ENCODE measurements at regions not wholly inside any gene's neighbourhood (a gene's known extent, or its start where the extent isn't known, plus 50 kb on each side); places are given as distances from the start of the nearest gene placed in this dataset.

DNA sequence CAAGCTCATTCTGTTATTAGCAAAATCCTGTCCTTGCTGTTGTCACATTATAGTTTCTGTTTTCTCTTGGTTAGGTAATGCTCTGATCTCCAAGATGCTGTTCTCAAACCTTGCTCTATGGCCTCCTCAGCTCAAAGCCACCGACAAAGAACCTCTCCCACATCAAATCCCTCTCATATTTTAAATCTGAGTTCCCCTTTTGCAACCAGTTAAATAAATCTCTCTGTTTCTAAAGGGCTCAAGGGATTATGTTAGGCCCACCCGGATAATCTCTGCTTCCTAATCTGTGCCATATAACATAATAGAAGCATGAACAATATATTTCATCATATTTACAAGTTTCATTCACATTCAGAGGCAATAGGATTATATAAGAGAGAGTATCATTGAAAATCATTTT, 286.0 kb downstream of the CYLC2 start:
- CTCF ChIA-PET (ENCODE audit: partially characterized antibody) = interaction anchor here (1.4 kb wide), 1 partner anchor 9 kb away, joined by 3 read pairs; no protein-coding TSS in a partner anchor
- FAIRE-seq = no peak

More for the DNA sequence above, 286.0 kb downstream of the CYLC2 start:
- Histone ChIP-seq H2AFZ (ENCODE audit: low read length) (no peak overlapping the region), H3K79me2 (ENCODE audit: control insufficient read depth in 1 of 2, insufficient read depth in 2 of 2, low read length in 2 of 2) (no peaks in the 10 kb centered on the region), H4K20me1 (replicated peaks in 1 of 2; ENCODE audit: control insufficient read depth in 1 of 2, insufficient read depth in 2 of 2, low read length in 2 of 2) (no peaks in the 10 kb centered on the region), H3K14ac (ENCODE audit: insufficient read length) (no peak overlapping the region), H2BK120ac (replicated peaks; ENCODE audit: low read depth, low read length) (no peak overlapping the region), H3K4me1 (replicated peaks in 1 of 4; ENCODE audit: control insufficient read depth in 3 of 4, insufficient read depth in 4 of 4, low read length in 3 of 4) (no peaks in the 10 kb centered on the region), H3K9me3 (ENCODE audit: insufficient read depth in 2 of 2, low read depth in 1 of 2, low read length in 1 of 2) (no peaks in the 10 kb centered on the region), H3K27me3 (replicated peaks in 1 of 4; ENCODE audit: control insufficient read depth in 3 of 4, extremely low read depth in 1 of 4, insufficient read depth in 3 of 4, low read length in 3 of 4) (no peaks in the 10 kb centered on the region), H4K8ac (ENCODE audit: extremely low read depth, insufficient read depth, low read length) (no peak overlapping the region), H2BK15ac (ENCODE audit: low read length) (no peak overlapping the region), H3K36me3 (ENCODE audit: control insufficient read depth in 2 of 4, insufficient read depth in 4 of 4, low read length in 3 of 4) (no peaks in the 10 kb centered on the region; a peak in 1 of 8 replicates), H3K23ac (ENCODE audit: insufficient read length) (no peak overlapping the region), H3K18ac (ENCODE audit: extremely low read depth, low read length) (no peak overlapping the region), H2BK12ac (ENCODE audit: low read depth, low read length) (no peak overlapping the region), H3K4me3 (ENCODE audit: extremely low read depth in 1 of 4, insufficient read depth in 2 of 4, low read depth in 3 of 4, low read length in 4 of 4) (no peak overlapping the region), H3K56ac (replicated peaks; ENCODE audit: insufficient read length, low read depth, low read length) (no peak overlapping the region), H3K9ac (replicated peaks in 1 of 4; ENCODE audit: extremely low read depth in 1 of 4, low read depth in 3 of 4, low read length in 3 of 4) (no peak overlapping the region), H2BK20ac (ENCODE audit: low read length) (no peak overlapping the region), H4K91ac (replicated peaks; ENCODE audit: insufficient read length, low read length) (no peak overlapping the region), H4K5ac (ENCODE audit: insufficient read length, low read depth, low read length) (no peak overlapping the region), H3K27ac (ENCODE audit: low read depth, low read length) (no peak overlapping the region), H2BK5ac (ENCODE audit: low read depth, low read length) (no peak overlapping the region), H3K79me1 (ENCODE audit: low read depth, low read length) (no peaks in the 10 kb centered on the region), H3K23me2 (ENCODE audit: low read depth, low read length) (no peaks in the 10 kb centered on the region), H3K4ac (replicated peaks; ENCODE audit: insufficient read length, low read depth, low read length) (no peak overlapping the region), H2AK5ac (ENCODE audit: low read depth, low read length) (no peak overlapping the region), H3K4me2 (ENCODE audit: insufficient read depth in 1 of 2, low read depth in 2 of 2, low read length in 2 of 2) (no peak overlapping the region)
- DNase-seq (ENCODE audit: low read depth in 1 of 2, low spot score in 2 of 2) = no peak
- POLR2A ChIA-PET (ENCODE audit: partially characterized antibody) = no interaction called here
- WGBS, 2 experiments (ENCODE audit: extremely low coverage in 1 of 2, insufficient coverage in 1 of 2, insufficient read length in 1 of 2, insufficient replicate concordance in 2 of 2, low coverage in 1 of 2, low lambda C conversion rate in 2 of 2, missing lambda C conversion rate in 1 of 2) = 96% methylated on average over 2 of the region's 2 CpGs; no CpG with 5 or more reads in 1 of the 2 experiments
- no peak for TF ChIP-seq CTBP2 (IDR thresholded peaks at IDR 0.05; ENCODE audit: borderline replicate concordance, insufficient read depth, insufficient read length, low read length)
- no peak for TF ChIP-seq EZH2 (IDR thresholded peaks at IDR 0.05; ENCODE audit: low read depth, low read length, severe bottlenecking)
- TF ChIP-seq NRF1 (IDR thresholded peaks at IDR 0.05; ENCODE audit: low read depth, low read length) = no peak
- no peak for TF ChIP-seq TAF1 (IDR thresholded peaks at IDR 0.05; ENCODE audit: low read depth, low read length)
- no peak for TF ChIP-seq SIX5 (IDR thresholded peaks at IDR 0.05; ENCODE audit: low read depth, low read length)
- TF ChIP-seq TEAD4 (IDR thresholded peaks at IDR 0.05; ENCODE audit: low read depth, low read length) = no peak
- TF ChIP-seq JUN (IDR thresholded peaks at IDR 0.05; ENCODE audit: low read depth, low read length) = no peak
- no peak for TF ChIP-seq BACH1 (IDR thresholded peaks at IDR 0.05; ENCODE audit: low read length)
- TF ChIP-seq YY1 (IDR thresholded peaks at IDR 0.05; ENCODE audit: low read depth, low read length) = no peak
- no peak for TF ChIP-seq RXRA (IDR thresholded peaks at IDR 0.05; ENCODE audit: insufficient read depth, low read depth, low read length)
- TF ChIP-seq CHD1 (IDR thresholded peaks at IDR 0.05; ENCODE audit: low read depth, low read length) = no peak
- no peak for TF ChIP-seq POLR2AphosphoS5 (IDR thresholded peaks at IDR 0.05; ENCODE audit: low read depth, low read length)
- no peak for TF ChIP-seq CBX5 (IDR thresholded peaks at IDR 0.05; ENCODE audit: low read depth, low read length)
